ENCODE measurements at regions not wholly inside any gene's neighbourhood (a gene's known extent, or its start where the extent isn't known, plus 50 kb on each side); places are given as distances from the start of the nearest gene placed in this dataset.

- TF ChIP-seq, protein P1, sequence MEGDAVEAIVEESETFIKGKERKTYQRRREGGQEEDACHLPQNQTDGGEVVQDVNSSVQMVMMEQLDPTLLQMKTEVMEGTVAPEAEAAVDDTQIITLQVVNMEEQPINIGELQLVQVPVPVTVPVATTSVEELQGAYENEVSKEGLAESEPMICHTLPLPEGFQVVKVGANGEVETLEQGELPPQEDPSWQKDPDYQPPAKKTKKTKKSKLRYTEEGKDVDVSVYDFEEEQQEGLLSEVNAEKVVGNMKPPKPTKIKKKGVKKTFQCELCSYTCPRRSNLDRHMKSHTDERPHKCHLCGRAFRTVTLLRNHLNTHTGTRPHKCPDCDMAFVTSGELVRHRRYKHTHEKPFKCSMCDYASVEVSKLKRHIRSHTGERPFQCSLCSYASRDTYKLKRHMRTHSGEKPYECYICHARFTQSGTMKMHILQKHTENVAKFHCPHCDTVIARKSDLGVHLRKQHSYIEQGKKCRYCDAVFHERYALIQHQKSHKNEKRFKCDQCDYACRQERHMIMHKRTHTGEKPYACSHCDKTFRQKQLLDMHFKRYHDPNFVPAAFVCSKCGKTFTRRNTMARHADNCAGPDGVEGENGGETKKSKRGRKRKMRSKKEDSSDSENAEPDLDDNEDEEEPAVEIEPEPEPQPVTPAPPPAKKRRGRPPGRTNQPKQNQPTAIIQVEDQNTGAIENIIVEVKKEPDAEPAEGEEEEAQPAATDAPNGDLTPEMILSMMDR (IDR thresholded peaks at IDR 0.05), result no peak
These were observed 101.6 kb downstream of the SLC25A46 start for GRCh38 chr5:110840347-110840960.

DNA sequence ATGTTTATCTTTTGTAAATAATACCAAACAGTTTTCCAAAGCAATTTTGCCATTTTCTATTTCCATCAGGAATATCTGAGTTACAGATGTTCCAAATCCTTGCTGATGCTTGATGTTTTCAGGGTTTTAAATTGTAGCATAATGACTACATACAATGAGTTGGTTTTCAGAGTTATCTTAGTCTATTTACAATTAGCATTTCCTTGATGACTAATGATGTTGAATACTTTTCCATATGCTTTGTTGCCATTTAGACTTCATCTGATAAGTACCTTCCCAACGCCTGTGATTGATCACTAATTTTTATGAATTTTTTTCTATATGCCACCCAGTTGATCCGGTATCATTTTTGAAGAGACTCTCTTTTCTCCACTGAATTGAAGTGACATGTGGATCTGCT is 102.3 kb downstream of the SLC25A46 start:
- TF ChIP-seq, protein P1 (IDR thresholded peaks at IDR 0.05), result no peak

- TF ChIP-seq, protein P1 (IDR thresholded peaks at IDR 0.05), result no peak
These were observed 104.1 kb downstream of the SLC25A46 start for GRCh38 chr5:110842948-110843347.

DNA sequence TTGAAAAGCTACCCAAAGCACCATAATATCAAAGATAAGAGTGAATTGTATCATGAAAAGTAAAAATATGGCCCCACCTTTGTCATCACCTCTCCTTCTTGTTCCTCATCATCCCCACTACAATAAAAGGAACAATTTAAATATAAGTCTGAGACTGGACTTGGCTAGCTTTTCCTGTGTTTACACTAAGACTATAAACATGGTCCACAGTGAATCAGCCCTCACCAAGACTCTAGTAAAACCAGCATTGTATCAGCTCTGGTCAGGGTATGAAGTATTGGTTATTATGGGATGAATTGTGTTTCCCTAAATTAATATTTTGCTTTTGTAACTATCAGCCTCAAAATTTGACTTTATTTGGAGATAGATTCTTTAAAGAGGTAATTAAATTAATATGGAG is 105.4 kb downstream of the SLC25A46 start:
- TF ChIP-seq, protein P1 (IDR thresholded peaks at IDR 0.05), result no peak

- TF ChIP-seq, protein P1 (IDR thresholded peaks at IDR 0.05), result no peak
These were observed 107.7 kb downstream of the SLC25A46 start for GRCh38 chr5:110846398-110847001.

DNA sequence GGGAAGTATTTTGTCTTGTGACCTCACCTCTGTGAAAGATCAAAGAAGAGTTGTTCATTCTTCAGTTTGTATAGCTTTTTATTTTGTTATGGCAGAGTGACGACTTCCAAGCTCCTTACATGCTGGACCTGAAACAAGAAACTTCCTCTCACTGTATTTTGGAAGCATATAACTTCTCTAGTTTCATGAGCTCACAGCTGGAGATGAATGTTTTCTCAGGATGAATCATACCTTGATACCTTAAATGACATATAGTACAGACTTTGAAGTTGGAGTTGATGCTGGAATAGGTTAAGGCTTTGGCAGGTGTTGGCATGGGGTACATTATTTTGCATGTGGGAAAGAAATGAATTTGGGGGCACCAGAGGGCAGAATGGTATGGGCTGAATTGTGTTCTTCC is 112.5 kb downstream of the SLC25A46 start:
- TF ChIP-seq, protein P1 (IDR thresholded peaks at IDR 0.05), result no peak

DNA sequence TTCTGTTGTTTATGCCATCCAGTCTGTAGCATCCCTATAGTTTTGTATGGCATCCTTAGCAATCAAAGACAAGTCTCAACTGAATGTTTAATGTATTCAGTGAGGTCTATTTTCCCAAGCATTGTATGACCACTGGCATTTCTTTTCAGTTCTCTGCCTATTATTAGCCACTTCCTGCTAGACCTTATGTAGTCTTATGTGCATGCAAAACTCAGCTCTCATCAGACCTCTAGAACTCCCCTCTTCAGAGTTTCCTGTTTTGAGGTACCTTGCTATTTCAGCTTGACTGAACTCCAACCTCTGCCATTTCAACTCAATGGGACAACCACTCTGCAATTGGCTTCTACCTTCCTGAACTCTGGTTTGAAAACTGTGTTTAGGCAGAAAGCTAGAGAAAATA is 113.2 kb downstream of the SLC25A46 start:
- TF ChIP-seq, protein P1 (IDR thresholded peaks at IDR 0.05), result no peak
